ENCODE measurements at regions not wholly inside any gene's neighbourhood (a gene's known extent, or its start where the extent isn't known, plus 50 kb on each side); places are given as distances from the start of the nearest gene placed in this dataset.

DNA sequence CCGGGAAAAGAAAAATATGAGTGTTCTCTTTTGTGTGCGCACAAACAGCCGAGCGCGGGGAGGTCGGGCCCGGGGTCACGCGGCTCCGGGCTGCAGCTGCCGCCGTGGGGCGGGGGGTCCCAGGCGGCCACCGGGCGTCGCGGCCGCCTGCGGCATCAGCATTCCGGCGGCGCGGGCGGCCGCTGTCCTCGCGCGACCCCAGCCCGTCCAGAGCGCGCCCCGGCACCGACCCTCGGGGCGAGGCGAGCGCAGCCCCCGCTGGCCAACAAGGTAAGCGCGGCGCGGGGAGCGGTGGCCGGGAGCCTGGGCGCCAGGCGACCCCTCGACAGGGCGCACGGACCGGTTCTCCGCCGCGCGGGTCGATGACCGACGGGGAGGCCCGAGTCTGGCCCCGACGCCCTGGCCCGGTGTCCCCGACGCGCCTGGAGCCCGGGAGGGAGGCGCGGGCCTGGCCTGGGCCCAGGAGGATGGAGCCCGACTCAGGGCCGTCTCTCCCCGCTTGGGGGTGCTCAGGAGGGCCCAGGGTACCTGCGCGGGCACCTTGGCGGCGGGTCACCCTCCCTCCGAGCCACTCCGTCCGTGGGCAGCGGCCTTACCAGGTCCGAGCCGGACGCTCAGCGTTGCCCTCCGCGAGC is 103.9 kb upstream of the DIO3 start:
- TF ChIP-seq, protein P1, sequence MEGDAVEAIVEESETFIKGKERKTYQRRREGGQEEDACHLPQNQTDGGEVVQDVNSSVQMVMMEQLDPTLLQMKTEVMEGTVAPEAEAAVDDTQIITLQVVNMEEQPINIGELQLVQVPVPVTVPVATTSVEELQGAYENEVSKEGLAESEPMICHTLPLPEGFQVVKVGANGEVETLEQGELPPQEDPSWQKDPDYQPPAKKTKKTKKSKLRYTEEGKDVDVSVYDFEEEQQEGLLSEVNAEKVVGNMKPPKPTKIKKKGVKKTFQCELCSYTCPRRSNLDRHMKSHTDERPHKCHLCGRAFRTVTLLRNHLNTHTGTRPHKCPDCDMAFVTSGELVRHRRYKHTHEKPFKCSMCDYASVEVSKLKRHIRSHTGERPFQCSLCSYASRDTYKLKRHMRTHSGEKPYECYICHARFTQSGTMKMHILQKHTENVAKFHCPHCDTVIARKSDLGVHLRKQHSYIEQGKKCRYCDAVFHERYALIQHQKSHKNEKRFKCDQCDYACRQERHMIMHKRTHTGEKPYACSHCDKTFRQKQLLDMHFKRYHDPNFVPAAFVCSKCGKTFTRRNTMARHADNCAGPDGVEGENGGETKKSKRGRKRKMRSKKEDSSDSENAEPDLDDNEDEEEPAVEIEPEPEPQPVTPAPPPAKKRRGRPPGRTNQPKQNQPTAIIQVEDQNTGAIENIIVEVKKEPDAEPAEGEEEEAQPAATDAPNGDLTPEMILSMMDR (IDR thresholded peaks at IDR 0.05) = no peak
- TF ChIP-seq POLR2A (IDR thresholded peaks at IDR 0.05) = no peak

All from vagina (tissue), 2 donors.